GM12878 (cell line): ENCODE measurements at regions not wholly inside any gene's neighbourhood (a gene's known extent, or its start where the extent isn't known, plus 50 kb on each side); places are given as distances from the start of the nearest gene placed in this dataset.

ENCODE experiments used
- ATAC-seq: fragments of 200-7000 bp; cut with Tn5 transposase; 3 replicates; pipeline ENCODE4 v1.9.1; 2020; ENCODE audit warnings: mild to moderate bottlenecking, moderate library complexity
- BruUV-seq: library from RNA; stranded (reverse); fragments of 400-500 nt; replicated peaks from 2 replicates; lab custom pipeline; 2021; lab: Mats Ljungman, UMichigan
- CTCF ChIA-PET: fragments of 300-600 bp; sonication (Branson Sonifier 250); formaldehyde crosslinking; extraction: SDS; loops from one replicate; lab custom pipeline; 2021; ENCODE audit warnings: inconsistent platforms; lab: Yijun Ruan, JAX
- POLR2A ChIA-PET: fragments of 350-600 bp; formaldehyde crosslinking; extraction: SDS; loops from one replicate; lab custom pipeline; 2021; ENCODE audit warnings: inconsistent platforms; lab: Charles Lee
- RAD21 ChIA-PET: fragments of 300-600 bp; sonication (Branson Sonifier 250); formaldehyde crosslinking; loops from one replicate; lab custom pipeline; 2023; ENCODE audit warnings: antibody characterized with exemption; ENCODE audit not compliant: unreplicated experiment; lab: Charles Lee
- SMC1A ChIA-PET: fragments of 300-600 bp; sonication (Branson Sonifier 250); formaldehyde crosslinking; loops from one replicate; lab custom pipeline; 2023; ENCODE audit not compliant: unreplicated experiment, uncharacterized antibody; lab: Charles Lee
- DNase-seq: peaks from one replicate; pipeline ENCODE4 v3.0.0-alpha.2; 2011; ENCODE audit warnings: low read depth, low spot score
- FAIRE-seq: peaks from 3 replicates; lab custom pipeline; 2011; peaks lifted over from hg19 to GRCh38; lab: Jason Lieb, UNC
- H2AFZ ChIP-seq: 2 replicates; pipeline ENCODE4 v1.6.0; 2011; ENCODE audit warnings: low read depth, low read length, control low read depth; ENCODE audit not compliant: control insufficient read depth
- H3K27ac ChIP-seq: 2 replicates; pipeline ENCODE4 v1.5.1; 2011; ENCODE audit warnings: control low read depth; ENCODE audit not compliant: control insufficient read depth, insufficient read depth
- H3K27me3 ChIP-seq, 2 experiments: replicated peaks in 1 of 2; 2 replicates each; pipeline versions ENCODE4 v1.6.0 to v1.6.1; 2011; ENCODE audit warnings: low read length in 1 of 2; ENCODE audit not compliant: control insufficient read depth in 2 of 2, insufficient read depth in 2 of 2
- H3K36me3 ChIP-seq, 2 experiments: 2 replicates each; pipeline ENCODE4 v1.5.1; 2011; ENCODE audit warnings: low read length in 1 of 2; ENCODE audit not compliant: control insufficient read depth in 2 of 2, insufficient read depth in 2 of 2
- H3K4me1 ChIP-seq: 2 replicates; pipeline ENCODE4 v1.6.1; 2011; ENCODE audit warnings: mild to moderate bottlenecking, low read length, moderate library complexity, mixed read lengths; ENCODE audit not compliant: control insufficient read depth, insufficient read depth
- H3K4me2 ChIP-seq: 2 replicates; pipeline ENCODE4 v1.6.0; 2011; ENCODE audit warnings: control low read depth; ENCODE audit not compliant: control insufficient read depth, insufficient read depth
- H3K4me3 ChIP-seq: fragments of 200-600 bp; sonication (generic); 2 replicates; pipeline ENCODE4 v1.5.1; 2016
- H3K79me2 ChIP-seq: 2 replicates; pipeline ENCODE4 v1.6.0; 2011; ENCODE audit warnings: low read length; ENCODE audit not compliant: control insufficient read depth, insufficient read depth
- H3K9ac ChIP-seq: 2 replicates; pipeline ENCODE4 v1.8.0; 2011; ENCODE audit warnings: low read length, control low read depth, mixed read lengths; ENCODE audit not compliant: control insufficient read depth, insufficient read depth
- H3K9me3 ChIP-seq: replicated peaks from 3 replicates; pipeline ENCODE4 v1.5.1; 2011; ENCODE audit warnings: mild to moderate bottlenecking, low read length; ENCODE audit not compliant: control insufficient read depth, insufficient read depth
- H4K20me1 ChIP-seq: 2 replicates; pipeline ENCODE4 v1.6.0; 2011; ENCODE audit not compliant: control insufficient read depth, insufficient read depth
- CEBPZ ChIP-seq: fragments of 150-350 bp; IDR thresholded peaks from 2 replicates; pipeline ENCODE4 v1.6.1; 2016; ENCODE audit warnings: low read depth, low read length
- CHD2 ChIP-seq: IDR thresholded peaks from 2 replicates; pipeline ENCODE4 v1.6.1; 2011; ENCODE audit warnings: low read depth, low read length, improper control_type of control experiment, borderline replicate concordance
- KAT2A ChIP-seq: conservative IDR thresholded peaks from 2 replicates; pipeline ENCODE4 v1.6.1; 2011; ENCODE audit warnings: low read depth, low read length; ENCODE audit not compliant: control insufficient read depth
- MEF2A ChIP-seq: IDR thresholded peaks from 2 replicates; pipeline ENCODE4 v1.6.1; 2011; ENCODE audit warnings: low read depth, mild to moderate bottlenecking, low read length, moderate library complexity; ENCODE audit not compliant: insufficient read depth
- NBN ChIP-seq: fragments of 450-650 bp; IDR thresholded peaks from 2 replicates; pipeline ENCODE4 v1.6.1; 2016
- PAX8 ChIP-seq: fragments of 450-650 bp; IDR thresholded peaks from 2 replicates; pipeline ENCODE4 v1.6.1; 2017; ENCODE audit warnings: mild to moderate bottlenecking, moderate library complexity
- RUNX3 ChIP-seq: IDR thresholded peaks from 2 replicates; pipeline ENCODE4 v1.6.1; 2012; ENCODE audit warnings: low read length, inconsistent platforms
- SMAD5 ChIP-seq: IDR thresholded peaks from 2 replicates; pipeline ENCODE4 v1.6.1; 2016; ENCODE audit warnings: antibody characterized with exemption, low read depth
- WGBS: methylation state at CpG from one replicate; pipeline ENCODE4 v1.1.6; 2016; ENCODE audit warnings: low lambda C conversion rate; ENCODE audit not compliant: insufficient replicate concordance, insufficient coverage; ENCODE audit errors: missing lambda C conversion rate; 5-methylcytosine and 5-hydroxymethylcytosine counted together
- in situ Hi-C: fragments of 300-500 bp; cut with MboI; formaldehyde crosslinking; loops from 9 replicates; pipeline ENCODE4 v1.14.3; 2018; ENCODE audit warnings: mixed read lengths
- intact Hi-C: fragments of 100-400 bp; cut with micrococcal nuclease; formaldehyde crosslinking; loops from one replicate; pipeline ENCODE4 v1.14.2; 2022; ENCODE audit not compliant: unreplicated experiment

- ChIA-PET POLR2A (no interaction called here), CTCF (no interaction called here), SMC1A (interaction anchor here (1.0 to 1.3 kb wide), 3 partner anchors 26 to 105 kb away, joined by 3 to 5 read pairs (median 4); no protein-coding TSS in a partner anchor), RAD21 (interaction anchor here (1.6 kb wide), 1 partner anchor 11 kb away, joined by 3 read pairs; no protein-coding TSS in a partner anchor)
- H3K9me3 ChIP-seq, result no peaks in the 10 kb centered on the region
- no TSS peak for BruUV-seq
- TF ChIP-seq PAX8 (no peak), NBN (no peak)
- no peak overlapping the region for H3K4me2 ChIP-seq
- 77% methylated on average over 3 of the region's 3 CpGs for WGBS
- no peak overlapping the region for H3K4me3 ChIP-seq
- in situ Hi-C loops (no loop called here), intact Hi-C loops (no loop called here)
- H3K79me2 ChIP-seq, result no peaks in the 10 kb centered on the region
- ATAC-seq, result no peak
- DNase-seq, result no peak
- no peaks in the 10 kb centered on the region for H3K36me3 ChIP-seq
- peaks cover 14% of the 10 kb centered on the region for H3K4me1 ChIP-seq
- no peak for FAIRE-seq
- no peaks in the 10 kb centered on the region for H3K27me3 ChIP-seq
- no peak overlapping the region for H3K27ac ChIP-seq
- no peak overlapping the region for H3K9ac ChIP-seq
- H2AFZ ChIP-seq, result no peak overlapping the region
- no peaks in the 10 kb centered on the region for H4K20me1 ChIP-seq
These were observed 215.1 kb downstream of the SEC61B start for GRCh38 chr9:99437145-99437544.

- no peak for FAIRE-seq
- in situ Hi-C loops, result no loop called here
- H4K20me1 ChIP-seq, result no peaks in the 10 kb centered on the region
- H3K27me3 ChIP-seq, result no peaks in the 10 kb centered on the region
- H3K4me1 ChIP-seq, result peaks cover 6% of the 10 kb centered on the region
- TF ChIP-seq KAT2A (no peak), MEF2A (no peak), RUNX3 (no peak), CEBPZ (no peak), SMAD5 (no peak), CHD2 (no peak)
- TF ChIP-seq, all 136 proteins: peak for 0
- intact Hi-C loops, result no loop called here
- H3K79me2 ChIP-seq, result no peaks in the 10 kb centered on the region
- no peak overlapping the region for H2AFZ ChIP-seq
- RAD21 ChIA-PET, result interaction anchor here (1.6 kb wide), 1 partner anchor 10 kb away, joined by 3 read pairs; no protein-coding TSS in a partner anchor
- POLR2A ChIA-PET, result no interaction called here
- 91% methylated on average over 2 of the region's 2 CpGs for WGBS
- ATAC-seq (no peak), DNase-seq (no peak)
- SMC1A ChIA-PET, result no interaction called here
- no peak overlapping the region for H3K27ac ChIP-seq
- H3K9me3 ChIP-seq, result no peaks in the 10 kb centered on the region
- CTCF ChIA-PET, result no interaction called here
- H3K4me2 ChIP-seq, result no peak overlapping the region
- no peak overlapping the region for H3K9ac ChIP-seq
- H3K4me3 ChIP-seq, result no peak overlapping the region
- no peaks in the 10 kb centered on the region for H3K36me3 ChIP-seq
- no TSS peak for BruUV-seq
These were observed 216.5 kb downstream of the SEC61B start for GRCh38 chr9:99438596-99438995.
